NCI-H524 treated with DMSO at 0.1 percent for 48 hours (cell line): ENCODE measurements at regions not wholly inside any gene's neighbourhood (a gene's known extent, or its start where the extent isn't known, plus 50 kb on each side); places are given as distances from the start of the nearest gene placed in this dataset.

Experiments used
- DNase-seq: peaks from one replicate; lab custom pipeline; 2025; lab: John Stamatoyannopoulos, UW

GRCh38 chr19:30634996-30635975 lies 263.1 kb downstream of the ZNF536 start:
- DNase-seq, result no peak

GRCh38 chr19:30634131-30634830 lies 262.1 kb downstream of the ZNF536 start:
- no peak for DNase-seq

GRCh38 chr19:30631033-30631370 lies 258.8 kb downstream of the ZNF536 start:
- no peak for DNase-seq

- no peak for DNase-seq
These were observed 258.3 kb downstream of the ZNF536 start for GRCh38 chr19:30630289-30631032.

- DNase-seq, result no peak
These were observed 256.9 kb downstream of the ZNF536 start for GRCh38 chr19:30629086-30629485.

- DNase-seq, result no peak
These were observed 254.4 kb downstream of the ZNF536 start for GRCh38 chr19:30626626-30626966.

GRCh38 chr19:30625947-30626625 lies 253.9 kb downstream of the ZNF536 start:
- DNase-seq, result no peak

- DNase-seq, result no peak
These were observed 250.1 kb downstream of the ZNF536 start for GRCh38 chr19:30622276-30622675.

GRCh38 chr19:30621326-30621920 lies 249.2 kb downstream of the ZNF536 start:
- DNase-seq, result no peak

- no peak for DNase-seq
These were observed 248.2 kb downstream of the ZNF536 start for GRCh38 chr19:30620354-30620753.

GRCh38 chr19:30609656-30610270 lies 237.6 kb downstream of the ZNF536 start:
- no peak for DNase-seq

- no peak for DNase-seq
These were observed 236.3 kb downstream of the ZNF536 start for GRCh38 chr19:30608471-30608870.
